Activated CD4-positive, alpha-beta T cell treated with anti-CD3 and anti-CD28 coated beads, Interleukin-2, amount 50 U/mL, for 24 hours (primary cell): ENCODE measurements at regions not wholly inside any gene's neighbourhood (a gene's known extent, or its start where the extent isn't known, plus 50 kb on each side); places are given as distances from the start of the nearest gene placed in this dataset.
"Not testable (repeated sequence)": the region's sequence is repeated elsewhere in the genome, so short reads cannot be mapped to it uniquely, and the experiment has no call there.

Experiments used
- DNase-seq, 2 donors: peaks; one replicate each; pipeline ENCODE4 v3.0.0-alpha.2; 2020; ENCODE audit warnings: low read depth in 1 of 2, low spot score in 1 of 2

DNA sequence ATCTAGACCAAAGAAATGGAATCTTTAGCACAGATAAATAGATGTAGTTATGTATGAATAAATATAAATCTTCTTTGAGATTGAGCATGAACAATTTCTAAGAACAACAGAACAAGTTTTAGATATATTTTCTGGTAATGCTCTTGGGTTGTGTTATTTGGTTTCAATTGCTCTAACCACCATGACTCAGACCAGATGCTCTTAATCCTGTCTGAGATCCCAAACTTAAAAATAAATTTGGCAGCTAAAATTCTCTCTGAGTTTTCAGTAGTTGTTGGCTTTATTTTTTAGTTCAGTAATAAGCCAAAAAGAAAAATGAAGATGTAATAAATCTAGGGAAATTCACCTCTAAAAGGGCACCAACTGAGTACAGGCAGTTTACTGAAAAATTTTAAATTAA is 1693.4 kb downstream of the NCAM2 start:
- DNase-seq, result no peak

GRCh38 chr21:22703521-22703920 is 1705.3 kb downstream of the NCAM2 start:
- no peak for DNase-seq

- no peak for DNase-seq
Measured at GRCh38 chr21:22710721-22711120, 1712.5 kb downstream of the NCAM2 start.

- DNase-seq, result no peak
Measured at GRCh38 chr21:22711636-22712035, 1713.4 kb downstream of the NCAM2 start.

- DNase-seq, result no peak
Measured at GRCh38 chr21:22725436-22725835, 1727.2 kb downstream of the NCAM2 start.

GRCh38 chr21:22728091-22728490 is 1729.9 kb downstream of the NCAM2 start:
- DNase-seq, result no peak

DNA sequence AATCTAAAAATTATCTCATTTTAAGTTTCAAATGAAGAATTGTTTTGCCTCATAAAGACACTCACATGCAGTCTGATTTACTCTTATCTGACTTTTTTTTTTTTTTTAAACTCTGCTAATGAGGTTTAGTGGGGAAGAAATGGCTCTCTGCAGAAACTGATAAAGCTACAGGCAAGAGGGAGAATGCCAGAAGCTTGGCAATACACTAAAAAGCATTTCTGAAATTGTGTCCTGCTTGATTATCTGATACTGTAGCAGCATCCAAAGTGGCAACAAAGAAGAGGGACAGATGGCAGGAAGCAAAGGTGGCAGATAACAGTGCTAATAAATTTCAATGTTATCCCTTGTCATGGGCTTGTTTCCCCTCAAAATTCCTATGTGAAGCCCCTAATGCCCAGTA is 1744.9 kb downstream of the NCAM2 start:
- no peak for DNase-seq

GRCh38 chr21:22754746-22755145 is 1756.5 kb downstream of the NCAM2 start:
- no peak for DNase-seq

DNA sequence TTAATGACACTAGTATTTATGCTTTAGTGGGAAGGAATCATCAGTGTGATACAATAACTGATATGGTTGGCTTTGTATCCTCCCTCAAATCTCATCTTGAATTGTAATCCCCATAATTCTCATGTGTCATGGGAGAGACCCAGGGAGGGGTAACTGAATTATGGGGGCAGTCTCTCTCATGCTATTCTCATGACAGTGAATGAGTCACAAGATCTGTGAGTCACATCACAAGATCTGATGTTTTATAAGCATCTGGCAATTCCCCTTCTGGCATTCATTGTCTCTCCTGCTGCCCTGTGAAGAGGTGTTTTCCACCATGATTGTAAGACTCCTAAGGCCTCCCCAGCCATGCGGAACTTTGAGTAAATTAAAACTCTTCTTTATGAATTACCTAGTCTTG is 1760.3 kb downstream of the NCAM2 start:
- DNase-seq, result no peak

- no peak for DNase-seq
Measured at GRCh38 chr21:22762463-22762862, 1764.3 kb downstream of the NCAM2 start.

- DNase-seq, result no peak
Measured at GRCh38 chr21:22763442-22763841, 1765.2 kb downstream of the NCAM2 start.

DNA sequence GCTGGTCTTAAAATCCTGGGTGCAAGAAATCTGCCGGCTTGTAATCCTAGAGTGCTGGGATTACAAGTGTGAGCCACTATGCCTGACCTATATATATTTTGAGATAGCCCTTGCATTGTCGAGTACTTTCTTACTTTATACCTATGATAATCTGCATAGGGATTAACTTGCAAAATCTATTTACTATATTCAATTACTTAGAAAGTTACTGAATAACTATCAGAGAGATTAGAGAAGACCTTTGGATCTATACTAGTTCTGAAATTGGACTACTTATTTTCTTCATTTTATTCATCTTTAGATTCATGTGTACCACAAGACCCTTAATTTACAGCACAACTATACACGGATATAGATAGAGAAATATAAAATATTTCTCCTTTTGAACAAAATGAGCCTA is 1766.0 kb downstream of the NCAM2 start:
- no peak for DNase-seq

GRCh38 chr21:22791376-22791775 is 1793.2 kb downstream of the NCAM2 start:
- DNase-seq, result no peak

DNA sequence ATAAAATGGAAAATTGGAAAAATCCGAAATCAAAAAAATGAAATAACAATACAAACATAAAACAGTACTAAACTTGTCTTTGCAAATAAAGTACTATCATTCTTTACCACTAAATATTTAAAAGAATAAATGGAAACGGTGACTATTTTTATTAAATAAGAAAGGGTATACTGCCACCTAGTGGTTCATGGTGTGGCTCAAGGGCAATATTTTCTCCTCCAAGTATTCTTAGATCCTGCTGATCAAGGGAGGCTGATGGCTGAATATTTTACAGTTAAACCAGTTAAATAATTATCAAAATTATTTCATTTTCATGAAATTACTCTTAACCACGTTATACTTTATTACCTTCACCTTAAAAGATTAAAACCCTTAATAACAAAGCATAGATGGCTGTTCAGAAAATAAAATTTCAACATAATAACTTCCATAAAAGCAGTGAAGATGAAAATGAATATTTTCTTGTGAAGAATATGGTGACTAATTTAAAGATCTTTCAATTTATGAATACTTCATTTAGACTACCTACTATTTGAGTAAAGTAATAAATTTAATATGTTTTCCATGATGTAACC is 1793.9 kb downstream of the NCAM2 start:
- peak in 1 of 2 donors; percentile 11 for DNase-seq

GRCh38 chr21:22795091-22795490 is 1796.9 kb downstream of the NCAM2 start:
- no peak for DNase-seq

- DNase-seq, result no peak
Measured at GRCh38 chr21:22795644-22796043, 1797.4 kb downstream of the NCAM2 start.

GRCh38 chr21:22796147-22796546 is 1797.9 kb downstream of the NCAM2 start:
- DNase-seq, result no peak

- DNase-seq, result no peak
Measured at GRCh38 chr21:22804151-22804550, 1805.9 kb downstream of the NCAM2 start.

DNA sequence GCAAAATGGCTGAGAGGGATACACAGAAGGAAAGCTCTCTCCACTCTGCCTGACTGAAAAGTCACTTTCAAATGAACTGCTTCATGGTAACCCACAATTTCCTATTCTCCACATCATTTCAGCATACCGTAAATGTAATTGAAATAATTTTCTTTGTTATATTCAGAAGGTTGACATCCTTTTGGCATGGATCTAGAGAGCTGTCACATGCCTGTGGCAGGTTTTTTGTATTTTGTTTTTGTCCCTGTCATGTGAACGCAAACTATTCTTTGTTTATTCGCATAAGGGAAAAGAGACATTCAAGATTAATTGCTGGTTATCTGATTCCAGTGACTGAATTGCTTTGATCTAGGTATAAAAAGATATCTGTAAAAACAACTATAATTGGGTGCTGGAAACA is 1808.1 kb downstream of the NCAM2 start:
- no peak for DNase-seq

- DNase-seq, result no peak
Measured at GRCh38 chr21:22813201-22813600, 1815.0 kb downstream of the NCAM2 start.

GRCh38 chr21:22818681-22819485 is 1820.7 kb downstream of the NCAM2 start:
- not testable (repeated sequence) for DNase-seq

DNA sequence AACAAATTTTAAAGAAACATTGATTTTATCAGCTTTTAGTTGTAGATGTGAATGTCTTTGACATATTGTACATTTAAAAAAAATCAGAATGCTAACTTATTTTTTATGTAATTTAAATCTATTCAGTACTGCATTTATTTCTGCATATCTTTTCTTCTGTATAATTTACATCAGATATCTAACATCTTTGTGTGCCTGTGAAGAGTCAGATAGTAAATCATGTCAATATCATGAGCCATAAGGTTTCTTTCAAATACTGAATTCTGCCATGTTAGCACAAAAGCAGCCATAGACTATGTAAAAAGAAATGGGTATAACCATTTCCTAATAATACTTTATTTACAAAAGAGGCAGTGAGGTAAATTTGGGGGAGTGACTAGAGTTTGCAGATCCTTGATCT is 1829.2 kb downstream of the NCAM2 start:
- no peak for DNase-seq

DNA sequence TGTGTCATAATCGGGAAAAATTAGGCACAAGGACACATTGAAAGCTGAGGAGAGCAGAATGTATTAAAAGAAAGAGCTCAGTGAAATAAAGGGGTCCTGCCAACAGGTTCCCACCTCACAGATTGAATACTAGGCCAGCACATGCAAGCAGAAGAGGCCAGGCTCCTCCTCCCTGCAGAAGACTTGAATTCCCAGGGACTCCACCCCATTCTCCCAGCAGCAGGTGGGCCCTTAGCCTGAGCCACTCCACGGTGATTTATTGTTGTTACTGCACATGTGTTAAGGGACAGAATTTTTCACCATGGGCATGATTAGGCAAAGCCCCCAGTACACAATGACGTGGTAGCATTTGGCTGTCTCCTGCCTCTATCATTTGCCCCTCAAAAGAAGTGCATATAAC is 1844.7 kb downstream of the NCAM2 start:
- DNase-seq, result no peak
